ENCODE measurements at regions not wholly inside any gene's neighbourhood (a gene's known extent, or its start where the extent isn't known, plus 50 kb on each side); places are given as distances from the start of the nearest gene placed in this dataset.

GRCh38 chr16:26649381-26650045 lies 417.2 kb upstream of the C16orf82 start:
- Histone ChIP-seq H3K27ac (no peak overlapping the region), H3K4me3 (no peak overlapping the region), H3K4me1 (no peaks in the 10 kb centered on the region), H3K27me3 (no peaks in the 10 kb centered on the region), H3K36me3 (no peaks in the 10 kb centered on the region), H3K9me3 (no peaks in the 10 kb centered on the region)
- no peak for TF ChIP-seq POLR2A (IDR thresholded peaks at IDR 0.05)
- no peak for TF ChIP-seq CTCF (IDR thresholded peaks at IDR 0.05)
- DNase-seq: no peak

- TF ChIP-seq POLR2A (IDR thresholded peaks at IDR 0.05) (no peak), CTCF (IDR thresholded peaks at IDR 0.05) (no peak)
- no peak for DNase-seq
These were observed 415.3 kb upstream of the C16orf82 start for GRCh38 chr16:26651464-26651863.

GRCh38 chr16:26651884-26652283 lies 414.8 kb upstream of the C16orf82 start:
- Histone ChIP-seq H3K27ac (no peak overlapping the region), H3K36me3 (no peaks in the 10 kb centered on the region), H3K27me3 (no peaks in the 10 kb centered on the region), H3K4me1 (no peaks in the 10 kb centered on the region), H3K9me3 (no peaks in the 10 kb centered on the region), H3K4me3 (no peak overlapping the region)
- TF ChIP-seq POLR2A (IDR thresholded peaks at IDR 0.05) (no peak), CTCF (IDR thresholded peaks at IDR 0.05) (no peak)
- DNase-seq: no peak

More at GRCh38 chr16:26651464-26651863, 415.3 kb upstream of the C16orf82 start:
- no peaks in the 10 kb centered on the region for H3K9me3 ChIP-seq
- no peaks in the 10 kb centered on the region for H3K36me3 ChIP-seq
- H3K4me3 ChIP-seq: no peak overlapping the region
- H3K27me3 ChIP-seq: no peaks in the 10 kb centered on the region
- no peak overlapping the region for H3K27ac ChIP-seq
- no peaks in the 10 kb centered on the region for H3K4me1 ChIP-seq

- Histone ChIP-seq H3K4me3 (no peak overlapping the region), H3K9me3 (no peaks in the 10 kb centered on the region), H3K27ac (no peak overlapping the region), H3K36me3 (no peaks in the 10 kb centered on the region), H3K27me3 (no peaks in the 10 kb centered on the region), H3K4me1 (no peaks in the 10 kb centered on the region)
- DNase-seq: no peak
- no peak for TF ChIP-seq CTCF (IDR thresholded peaks at IDR 0.05)
- TF ChIP-seq POLR2A (IDR thresholded peaks at IDR 0.05): no peak
These were observed 408.2 kb upstream of the C16orf82 start for GRCh38 chr16:26658486-26658885.

- Histone ChIP-seq H3K36me3 (no peaks in the 10 kb centered on the region), H3K4me3 (no peak overlapping the region), H3K4me1 (no peaks in the 10 kb centered on the region), H3K9me3 (no peaks in the 10 kb centered on the region), H3K27me3 (no peaks in the 10 kb centered on the region), H3K27ac (no peak overlapping the region)
- DNase-seq: no peak
- TF ChIP-seq CTCF (IDR thresholded peaks at IDR 0.05): no peak
- TF ChIP-seq POLR2A (IDR thresholded peaks at IDR 0.05): no peak
These were observed 407.8 kb upstream of the C16orf82 start for GRCh38 chr16:26658915-26659314.

DNA sequence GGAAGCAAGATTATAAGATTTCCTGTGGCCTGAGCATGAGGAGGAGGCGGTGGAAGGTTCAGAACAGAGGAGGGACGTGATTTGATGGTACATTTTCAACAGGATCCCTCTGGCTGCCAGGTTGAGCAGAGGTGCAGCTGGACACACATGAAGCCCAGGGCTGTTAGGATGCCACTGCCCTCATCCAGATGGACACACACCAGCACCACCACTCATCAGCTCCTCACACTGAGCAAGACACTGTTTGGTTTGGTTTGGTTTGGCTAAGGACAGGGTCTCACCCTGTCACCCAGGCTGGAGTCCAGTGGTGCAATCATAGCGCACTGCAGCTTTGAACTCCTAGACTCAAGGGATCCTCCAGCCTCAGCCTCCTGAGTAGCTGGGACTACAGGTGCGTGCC lies 402.6 kb upstream of the C16orf82 start:
- TF ChIP-seq CTCF (IDR thresholded peaks at IDR 0.05) (no peak), POLR2A (IDR thresholded peaks at IDR 0.05) (no peak)
- no peak for DNase-seq
- H3K4me3 ChIP-seq: no peak overlapping the region
- no peaks in the 10 kb centered on the region for H3K4me1 ChIP-seq
- H3K27me3 ChIP-seq: no peaks in the 10 kb centered on the region
- H3K36me3 ChIP-seq: no peaks in the 10 kb centered on the region
- no peak overlapping the region for H3K27ac ChIP-seq
- H3K9me3 ChIP-seq: no peaks in the 10 kb centered on the region
